CD14-positive monocyte (primary cell): ENCODE measurements at regions not wholly inside any gene's neighbourhood (a gene's known extent, or its start where the extent isn't known, plus 50 kb on each side); places are given as distances from the start of the nearest gene placed in this dataset.

Source experiments
- DNase-seq, 3 donors: peaks; one replicate each; pipeline ENCODE4 v3.0.0-alpha.2; 2011 to 2022
- H2AFZ ChIP-seq: 2 replicates; pipeline ENCODE4 v1.6.0; 2012; ENCODE audit warnings: mild to moderate bottlenecking, low read depth, low read length, inconsistent platforms; ENCODE audit not compliant: insufficient read depth, poor library complexity, severe bottlenecking
- H3K27ac ChIP-seq, 2 donors: 1 replicate in 1 of 2; 2 replicates in 1 of 2; pipeline ENCODE4 v1.5.1; 2012 to 2013; ENCODE audit warnings: low read length in 2 of 2, control low read depth in 1 of 2, inconsistent platforms in 1 of 2, low read depth in 1 of 2, mild to moderate bottlenecking in 1 of 2
- H3K27me3 ChIP-seq, 2 donors: one replicate each; pipeline versions ENCODE4 v1.6.0 to v1.6.1; 2011 to 2013; ENCODE audit warnings: low read length in 2 of 2; ENCODE audit not compliant: control insufficient read depth in 2 of 2, insufficient read depth in 2 of 2
- H3K36me3 ChIP-seq, 2 donors: replicated peaks in 1 of 2; 1 replicate in 1 of 2; 2 replicates in 1 of 2; pipeline versions ENCODE4 v1.5.1 to v1.6.1; 2012 to 2013; ENCODE audit warnings: low read length in 2 of 2, control low read depth in 1 of 2, inconsistent platforms in 1 of 2, mild to moderate bottlenecking in 1 of 2; ENCODE audit not compliant: insufficient read depth in 2 of 2, control insufficient read depth in 1 of 2
- H3K4me1 ChIP-seq, 2 donors: 1 replicate in 1 of 2; 2 replicates in 1 of 2; pipeline versions ENCODE4 v1.5.1 to v1.6.1; 2012 to 2013; ENCODE audit warnings: low read length in 2 of 2, control low read depth in 1 of 2, inconsistent platforms in 1 of 2, mild to moderate bottlenecking in 1 of 2, moderate library complexity in 1 of 2; ENCODE audit not compliant: insufficient read depth in 2 of 2, control insufficient read depth in 1 of 2
- H3K4me2 ChIP-seq: replicated peaks from 2 replicates; pipeline ENCODE3; 2012; ENCODE audit warnings: low read length, moderate library complexity, mild to moderate bottlenecking; ENCODE audit not compliant: poor library complexity, severe bottlenecking; ENCODE audit errors: extremely low read depth
- H3K4me3 ChIP-seq, 3 experiments: fragments of 200-600 bp in 1 of 3; sonication (generic) in 1 of 3; replicated peaks in 1 of 3; 1 replicate in 2 of 3; 2 replicates in 1 of 3; pipeline ENCODE4 v1.5.1; 2011 to 2013; ENCODE audit warnings: low read length in 3 of 3, mild to moderate bottlenecking in 3 of 3, control low read depth in 2 of 3, low read depth in 2 of 3, inconsistent platforms in 1 of 3, moderate library complexity in 1 of 3
- H3K79me2 ChIP-seq: 2 replicates; pipeline ENCODE4 v1.6.0; 2012; ENCODE audit warnings: mild to moderate bottlenecking, control low read depth, inconsistent platforms, low read length, moderate library complexity; ENCODE audit not compliant: insufficient read depth
- H3K9ac ChIP-seq: 2 replicates; pipeline ENCODE4 v1.6.0; 2017; ENCODE audit warnings: low read length, mild to moderate bottlenecking; ENCODE audit not compliant: insufficient read depth, poor library complexity, severe bottlenecking
- H3K9me3 ChIP-seq, 2 donors: replicated peaks in 1 of 2; 1 replicate in 1 of 2; 2 replicates in 1 of 2; pipeline versions ENCODE4 v1.5.1 to v1.6.1; 2012 to 2013; ENCODE audit warnings: low read length in 2 of 2, control low read depth in 1 of 2; ENCODE audit not compliant: control insufficient read depth in 1 of 2, insufficient read depth in 1 of 2
- H4K20me1 ChIP-seq: 2 replicates; pipeline ENCODE4 v1.6.0; 2012; ENCODE audit warnings: mild to moderate bottlenecking, low read length, control low read depth, moderate library complexity; ENCODE audit not compliant: insufficient read depth
- H3K27ac Mint-ChIP-seq, 7 donors: one replicate each; pipeline ENCODE4 v1.8.0; 2020; ENCODE audit warnings: mild to moderate bottlenecking in 7 of 7, mixed read lengths in 7 of 7, moderate library complexity in 6 of 7, inconsistent platforms in 2 of 7
- H3K27me3 Mint-ChIP-seq, 3 donors: one replicate each; pipeline ENCODE4 v1.8.0; 2021 to 2022; ENCODE audit warnings: low read depth in 3 of 3, mild to moderate bottlenecking in 3 of 3, mixed read lengths in 3 of 3, moderate library complexity in 3 of 3, inconsistent platforms in 1 of 3
- H3K36me3 Mint-ChIP-seq, 2 donors: one replicate each; pipeline ENCODE4 v1.8.0; 2020; ENCODE audit warnings: mixed read lengths in 2 of 2, inconsistent platforms in 1 of 2, mild to moderate bottlenecking in 1 of 2
- H3K4me1 Mint-ChIP-seq: one replicate; pipeline ENCODE4 v1.8.0; 2020; ENCODE audit warnings: mild to moderate bottlenecking, mixed read lengths
- H3K4me3 Mint-ChIP-seq, 2 donors: one replicate each; pipeline ENCODE4 v1.8.0; 2020; ENCODE audit warnings: mild to moderate bottlenecking in 2 of 2, mixed read lengths in 2 of 2, moderate library complexity in 1 of 2
- H3K9me3 Mint-ChIP-seq, 7 donors: one replicate each; pipeline ENCODE4 v1.8.0; 2020 to 2022; ENCODE audit warnings: mixed read lengths in 7 of 7, mild to moderate bottlenecking in 6 of 7, moderate library complexity in 6 of 7, inconsistent platforms in 2 of 7
- CTCF ChIP-seq: fragments of 200-600 bp; IDR thresholded peaks from one replicate; pipeline ENCODE4 v1.8.0; 2022; ENCODE audit warnings: antibody characterized with exemption, mild to moderate bottlenecking
- WGBS: methylation state at CpG from one replicate; pipeline ENCODE4 v1.1.5; 2013; ENCODE audit warnings: missing lambda C conversion rate; ENCODE audit not compliant: insufficient coverage; 5-methylcytosine and 5-hydroxymethylcytosine counted together
- intact Hi-C, 2 donors: fragments of 100-400 bp; cut with micrococcal nuclease; formaldehyde crosslinking; loops; one replicate each; pipeline versions ENCODE4 v1.15.0 to v1.15.1; 2023

DNA sequence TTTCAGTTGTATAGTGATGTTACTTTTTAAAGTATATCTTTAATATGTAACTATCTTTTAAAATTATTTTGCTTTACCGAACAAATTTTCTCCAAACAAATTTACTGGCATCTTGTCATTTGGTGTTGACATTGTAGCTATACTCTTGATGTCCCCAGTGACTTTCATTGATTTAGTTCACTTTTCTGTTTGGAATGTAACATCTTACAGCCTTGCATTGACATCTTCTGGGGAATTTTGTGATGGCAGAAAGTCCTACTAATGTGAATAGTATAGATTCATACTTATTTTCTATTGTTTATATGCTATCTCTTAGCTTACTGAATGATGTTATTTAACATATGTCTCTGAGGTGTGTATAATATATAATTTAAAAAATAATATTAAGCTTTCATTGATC, 800.9 kb upstream of the ATXN8OS start:
- intact Hi-C loops: no loop called here
- Mint-ChIP-seq H3K36me3 (no peaks in the 10 kb centered on the region), H3K9me3 (no peaks in the 10 kb centered on the region), H3K4me1 (no peaks in the 10 kb centered on the region), H3K27me3 (no peaks in the 10 kb centered on the region), H3K27ac (no peak overlapping the region), H3K4me3 (no peak overlapping the region)
- Histone ChIP-seq H3K27ac (no peak overlapping the region), H3K9ac (no peak overlapping the region), H3K27me3 (no peaks in the 10 kb centered on the region), H3K9me3 (no peaks in the 10 kb centered on the region), H3K4me1 (no peaks in the 10 kb centered on the region), H3K4me3 (no peak overlapping the region), H3K79me2 (no peaks in the 10 kb centered on the region), H2AFZ (no peak overlapping the region), H4K20me1 (no peaks in the 10 kb centered on the region), H3K36me3 (no peaks in the 10 kb centered on the region), H3K4me2 (no peak overlapping the region)
- no peak for TF ChIP-seq CTCF
- no peak for DNase-seq
- WGBS: no CpG with 5 or more reads among the region's 1 CpG

DNA sequence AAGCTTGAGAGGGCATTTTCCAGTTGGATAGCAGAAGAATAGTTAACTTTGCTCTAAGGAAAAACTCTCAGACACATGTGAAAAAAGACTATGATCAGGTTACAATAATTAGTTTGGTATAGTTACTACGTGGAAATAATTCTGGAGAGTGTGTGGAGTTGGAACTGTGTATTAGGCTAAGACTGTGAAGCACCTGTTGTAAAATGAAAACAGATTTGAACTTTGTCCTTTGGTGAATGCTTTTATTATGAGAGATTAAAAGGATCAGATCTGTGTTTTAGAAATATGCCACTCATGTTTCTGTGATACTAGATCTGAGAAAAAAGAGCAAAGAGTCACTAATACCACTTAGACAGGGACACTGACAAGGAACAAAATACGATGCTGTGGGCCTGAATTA, 807.5 kb upstream of the ATXN8OS start:
- no peaks in the 10 kb centered on the region for H4K20me1 ChIP-seq
- no peak for TF ChIP-seq CTCF
- H2AFZ ChIP-seq: no peak overlapping the region
- no peak for DNase-seq
- Mint-ChIP-seq H3K4me3 (no peak overlapping the region), H3K4me1 (no peaks in the 10 kb centered on the region), H3K9me3 (peaks cover 0 to 8% (median 0%) of the 10 kb centered on the region in 7 donors), H3K36me3 (no peaks in the 10 kb centered on the region), H3K27me3 (no peaks in the 10 kb centered on the region), H3K27ac (no peak overlapping the region)
- no peaks in the 10 kb centered on the region for H3K79me2 ChIP-seq
- H3K4me2 ChIP-seq: no peak overlapping the region
- intact Hi-C loops: no loop called here
- no peak overlapping the region for H3K27ac ChIP-seq
- no peaks in the 10 kb centered on the region for H3K9me3 ChIP-seq
- H3K4me3 ChIP-seq: no peak overlapping the region
- H3K4me1 ChIP-seq: no peaks in the 10 kb centered on the region
- H3K36me3 ChIP-seq: no peaks in the 10 kb centered on the region
- no peak overlapping the region for H3K9ac ChIP-seq
- WGBS: 0% methylated on average over 1 of the region's 2 CpGs
- H3K27me3 ChIP-seq: no peaks in the 10 kb centered on the region
